Nephron (organoid): ENCODE measurements at regions not wholly inside any gene's neighbourhood (a gene's known extent, or its start where the extent isn't known, plus 50 kb on each side); places are given as distances from the start of the nearest gene placed in this dataset.

Experiments
- H3K27ac Mint-ChIP-seq, 3 experiments: 2 replicates each; pipeline ENCODE4 v1.8.0; 2020; ENCODE audit warnings: mixed read lengths in 3 of 3, mild to moderate bottlenecking in 2 of 3, moderate library complexity in 1 of 3
- H3K27me3 Mint-ChIP-seq: 2 replicates; pipeline ENCODE4 v1.8.0; 2021; ENCODE audit warnings: low read depth, mild to moderate bottlenecking, moderate library complexity, mixed read lengths
- H3K36me3 Mint-ChIP-seq: 2 replicates; pipeline ENCODE4 v1.8.0; 2020; ENCODE audit warnings: low read depth, mixed read lengths
- H3K4me1 Mint-ChIP-seq: 2 replicates; pipeline ENCODE4 v1.8.0; 2020; ENCODE audit warnings: mixed read lengths
- H3K4me3 Mint-ChIP-seq, 3 experiments: 2 replicates each; pipeline ENCODE4 v1.8.0; 2020; ENCODE audit warnings: mild to moderate bottlenecking in 3 of 3, mixed read lengths in 3 of 3, moderate library complexity in 2 of 3
- H3K9me3 Mint-ChIP-seq: 2 replicates; pipeline ENCODE4 v1.8.0; 2020; ENCODE audit warnings: mixed read lengths
- TF ChIP-seq, protein P1 (sequence below), 3 experiments: fragments of 200-600 bp; sonication (generic); IDR thresholded peaks; one replicate each; pipeline ENCODE4 v1.5.0; 2021; ENCODE audit warnings: antibody characterized with exemption in 3 of 3; ENCODE audit not compliant: unreplicated experiment in 3 of 3

DNA sequence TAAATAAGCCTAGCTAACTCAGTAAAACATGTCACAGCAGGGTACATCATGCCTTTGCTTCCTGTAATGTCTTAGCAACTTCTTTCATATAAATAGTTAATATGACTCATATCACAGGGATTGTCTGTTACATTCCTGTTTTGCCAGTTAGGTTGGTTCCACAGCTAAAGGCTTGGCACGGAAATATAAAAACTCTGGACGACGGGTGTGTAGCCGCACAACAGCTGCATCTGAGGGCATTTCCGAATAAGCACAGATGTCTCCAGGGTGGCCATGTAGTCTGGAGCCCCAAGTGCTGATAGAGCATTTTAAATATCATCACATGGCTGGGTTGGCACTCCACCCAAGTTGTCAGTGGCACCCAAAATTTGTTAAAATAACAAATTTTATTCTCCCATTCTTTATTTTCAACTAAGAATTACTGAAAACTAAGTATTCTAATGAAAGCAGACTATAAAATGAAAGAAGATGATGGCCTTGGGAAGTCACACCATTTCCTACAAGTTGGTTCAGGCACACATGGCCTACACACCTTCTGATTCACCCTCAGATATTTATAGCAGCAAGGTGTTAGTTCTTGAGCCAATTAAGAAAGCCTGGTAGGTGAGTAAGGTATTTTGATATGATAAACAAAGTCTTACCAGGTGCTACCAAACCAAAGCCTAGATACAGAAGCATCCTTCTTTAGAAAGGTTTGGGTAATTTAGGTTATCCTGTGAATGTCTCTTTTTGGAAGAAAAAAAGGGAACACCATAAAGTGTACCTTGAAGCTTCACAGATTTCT is 61.8 kb upstream of the STK17B start:
- Mint-ChIP-seq H3K9me3 (peaks cover 4% of the 10 kb centered on the region), H3K27ac (peak overlapping the region in 2 of 3 experiments; percentile 57 to 70), H3K4me1 (peaks cover 10% of the 10 kb centered on the region), H3K4me3 (no peak overlapping the region), H3K27me3 (no peaks in the 10 kb centered on the region), H3K36me3 (peaks cover 18% of the 10 kb centered on the region)
- TF ChIP-seq, protein P1, sequence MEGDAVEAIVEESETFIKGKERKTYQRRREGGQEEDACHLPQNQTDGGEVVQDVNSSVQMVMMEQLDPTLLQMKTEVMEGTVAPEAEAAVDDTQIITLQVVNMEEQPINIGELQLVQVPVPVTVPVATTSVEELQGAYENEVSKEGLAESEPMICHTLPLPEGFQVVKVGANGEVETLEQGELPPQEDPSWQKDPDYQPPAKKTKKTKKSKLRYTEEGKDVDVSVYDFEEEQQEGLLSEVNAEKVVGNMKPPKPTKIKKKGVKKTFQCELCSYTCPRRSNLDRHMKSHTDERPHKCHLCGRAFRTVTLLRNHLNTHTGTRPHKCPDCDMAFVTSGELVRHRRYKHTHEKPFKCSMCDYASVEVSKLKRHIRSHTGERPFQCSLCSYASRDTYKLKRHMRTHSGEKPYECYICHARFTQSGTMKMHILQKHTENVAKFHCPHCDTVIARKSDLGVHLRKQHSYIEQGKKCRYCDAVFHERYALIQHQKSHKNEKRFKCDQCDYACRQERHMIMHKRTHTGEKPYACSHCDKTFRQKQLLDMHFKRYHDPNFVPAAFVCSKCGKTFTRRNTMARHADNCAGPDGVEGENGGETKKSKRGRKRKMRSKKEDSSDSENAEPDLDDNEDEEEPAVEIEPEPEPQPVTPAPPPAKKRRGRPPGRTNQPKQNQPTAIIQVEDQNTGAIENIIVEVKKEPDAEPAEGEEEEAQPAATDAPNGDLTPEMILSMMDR (IDR thresholded peaks at IDR 0.05; ENCODE audit: unreplicated experiment in 3 of 3): no peak

DNA sequence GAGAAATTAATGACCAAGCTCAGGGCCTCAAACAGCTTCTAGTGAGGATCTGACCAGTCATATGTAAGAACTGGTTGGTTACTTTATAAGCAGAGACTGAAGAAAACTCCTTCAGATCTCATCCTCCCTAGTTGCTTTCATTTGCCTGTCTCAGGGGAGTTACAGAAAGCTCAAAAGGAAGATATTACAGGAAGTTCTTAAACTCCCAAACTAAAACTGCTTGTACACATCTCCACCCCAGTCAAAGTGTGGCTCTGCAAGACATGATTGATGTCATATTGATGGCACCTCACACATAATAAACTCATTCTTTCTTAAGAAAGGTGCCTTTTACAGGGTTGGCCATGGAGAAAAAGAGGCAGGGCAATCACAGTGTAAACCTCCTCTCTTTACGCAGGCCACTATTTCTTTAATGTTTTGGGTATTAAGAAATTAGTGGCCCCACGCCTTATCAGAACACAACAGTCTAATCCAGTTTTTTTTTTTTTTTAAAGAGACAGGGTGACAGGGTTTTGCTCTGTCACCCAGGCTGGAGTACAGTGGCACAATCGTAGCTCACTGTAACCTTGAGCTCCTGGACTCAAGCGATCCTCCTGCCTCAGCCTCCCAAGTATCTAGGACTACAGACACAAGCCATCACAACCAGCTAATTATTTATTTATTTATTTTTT is 62.6 kb upstream of the STK17B start:
- Mint-ChIP-seq H3K9me3 (peaks cover 4% of the 10 kb centered on the region), H3K4me1 (peaks cover 10% of the 10 kb centered on the region), H3K27ac (no peak overlapping the region), H3K4me3 (no peak overlapping the region), H3K36me3 (peaks cover 26% of the 10 kb centered on the region), H3K27me3 (no peaks in the 10 kb centered on the region)
- TF ChIP-seq, protein P1 (IDR thresholded peaks at IDR 0.05; ENCODE audit: unreplicated experiment in 3 of 3): no peak

DNA sequence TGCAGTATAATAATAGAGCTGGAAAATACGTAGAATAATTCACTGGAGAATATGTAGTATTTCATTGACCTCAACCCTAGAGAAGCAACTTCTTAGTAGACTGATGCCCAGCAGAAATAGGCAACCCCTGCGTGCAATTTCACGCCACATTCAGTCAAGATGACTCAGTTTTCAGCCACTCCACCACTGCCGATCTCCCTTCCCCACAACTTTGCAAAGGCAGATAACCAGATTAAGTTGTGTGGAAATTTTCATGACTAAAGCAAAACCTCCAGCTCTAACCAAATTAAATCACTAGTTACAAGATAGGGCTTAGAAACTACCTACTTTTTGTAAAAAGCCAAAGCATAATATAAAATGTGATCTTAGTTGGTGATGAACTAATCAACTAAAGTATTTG is 63.3 kb upstream of the STK17B start:
- TF ChIP-seq, protein P1 (IDR thresholded peaks at IDR 0.05; ENCODE audit: unreplicated experiment in 3 of 3): no peak
- Mint-ChIP-seq H3K36me3 (peaks cover 31% of the 10 kb centered on the region), H3K27ac (no peak overlapping the region), H3K4me3 (no peak overlapping the region), H3K27me3 (no peaks in the 10 kb centered on the region), H3K4me1 (peaks cover 10% of the 10 kb centered on the region), H3K9me3 (peaks cover 4% of the 10 kb centered on the region)

DNA sequence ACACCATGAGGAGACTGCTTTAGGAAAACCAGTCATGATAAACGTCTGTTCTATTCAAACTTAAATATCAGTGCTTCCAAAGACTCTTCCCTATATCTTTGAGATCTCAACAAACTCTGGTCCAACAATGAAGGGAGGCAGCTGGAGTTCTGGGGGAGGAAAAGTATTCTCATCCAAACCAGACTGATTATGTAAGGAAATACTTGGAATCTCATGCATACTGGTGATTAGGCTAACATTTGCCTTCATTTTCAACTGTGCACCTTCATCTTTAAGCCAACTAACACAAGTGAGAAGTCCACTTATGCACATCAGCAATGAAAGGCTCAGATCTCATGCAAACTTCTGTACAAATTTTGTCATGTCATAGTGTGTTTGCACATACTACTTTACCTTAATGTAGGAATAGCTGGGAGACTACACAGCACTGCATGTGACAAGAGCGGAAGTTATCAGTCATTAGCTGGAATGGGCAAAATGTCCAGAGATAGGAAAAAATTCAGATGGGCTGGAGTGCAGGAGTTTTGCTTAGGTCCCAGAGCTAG is 67.5 kb upstream of the STK17B start:
- Mint-ChIP-seq H3K36me3 (peaks cover 48% of the 10 kb centered on the region), H3K9me3 (peaks cover 4% of the 10 kb centered on the region), H3K27ac (peak overlapping the region in 1 of 3 experiments; percentile 17), H3K27me3 (no peaks in the 10 kb centered on the region), H3K4me3 (no peak overlapping the region), H3K4me1 (no peaks in the 10 kb centered on the region)
- TF ChIP-seq, protein P1 (IDR thresholded peaks at IDR 0.05; ENCODE audit: unreplicated experiment in 3 of 3): no peak

DNA sequence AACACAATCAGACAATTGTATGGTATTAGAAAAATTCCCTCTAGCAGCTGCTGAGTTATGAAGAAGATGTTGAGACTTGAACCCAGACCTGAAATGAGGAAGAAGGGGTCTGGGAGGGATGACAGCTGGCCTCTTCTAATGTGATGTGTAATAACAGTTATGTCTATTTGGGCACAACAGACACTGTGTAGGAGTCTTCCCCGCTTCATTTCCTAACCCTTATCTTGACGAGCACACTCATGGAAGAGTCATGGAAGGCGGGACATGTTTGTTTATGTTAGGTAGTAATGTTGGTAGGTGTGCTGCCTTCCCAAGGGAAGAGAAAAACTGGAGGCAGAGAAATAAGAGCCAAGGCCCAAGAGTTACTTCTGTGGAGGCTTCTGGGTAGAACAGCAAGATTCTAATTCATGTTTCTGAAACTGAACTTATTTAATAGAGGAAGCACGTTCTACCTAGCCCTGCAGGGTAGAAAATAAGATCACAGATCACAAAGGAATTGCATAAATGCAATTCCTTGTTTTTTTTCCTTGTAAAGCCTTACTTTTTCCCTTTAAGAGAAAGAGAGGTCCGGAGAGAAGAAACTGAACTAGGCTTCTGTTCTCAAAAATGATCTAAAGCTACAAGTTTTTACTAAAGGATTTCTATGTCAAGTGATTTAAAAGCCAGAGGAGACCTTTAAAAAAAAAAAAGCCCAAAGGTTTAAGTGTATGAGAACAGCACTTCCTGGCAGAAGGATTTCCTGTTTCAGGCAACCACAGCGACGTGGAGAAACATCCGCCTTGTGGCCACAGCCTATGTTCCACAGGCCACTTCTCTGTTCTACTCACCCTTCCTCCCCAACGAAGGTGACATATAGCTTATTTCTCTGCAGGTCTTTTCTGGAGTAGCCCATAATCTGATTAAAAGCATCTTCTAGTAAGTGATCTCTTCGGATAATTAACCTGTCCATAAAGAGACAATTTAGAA is 68.5 kb upstream of the STK17B start:
- Mint-ChIP-seq H3K4me1 (no peaks in the 10 kb centered on the region), H3K36me3 (peaks cover 48% of the 10 kb centered on the region), H3K4me3 (no peak overlapping the region), H3K27me3 (no peaks in the 10 kb centered on the region), H3K27ac (no peak overlapping the region), H3K9me3 (peaks cover 4% of the 10 kb centered on the region)
- TF ChIP-seq, protein P1 (IDR thresholded peaks at IDR 0.05; ENCODE audit: unreplicated experiment in 3 of 3): no peak
